Neural progenitor cell (in vitro differentiated cells): ENCODE measurements at regions not wholly inside any gene's neighbourhood (a gene's known extent, or its start where the extent isn't known, plus 50 kb on each side); places are given as distances from the start of the nearest gene placed in this dataset.

Experiments used
- EZH2 ChIP-seq: fragments of 200-600 bp; sonication (generic); IDR thresholded peaks from 2 replicates; pipeline ENCODE4 v1.6.1; 2017; ENCODE audit warnings: antibody characterized with exemption, mild to moderate bottlenecking, moderate library complexity
- EZH2phosphoT487 ChIP-seq: fragments of 200-600 bp; sonication (generic); IDR thresholded peaks from 2 replicates; pipeline ENCODE4 v1.6.1; 2017; ENCODE audit warnings: antibody characterized with exemption
- TF ChIP-seq, protein P1 (sequence below): fragments of 200-600 bp; sonication (generic); IDR thresholded peaks from 2 replicates; pipeline ENCODE4 v1.5.1; 2017; ENCODE audit warnings: antibody characterized with exemption, mild to moderate bottlenecking

DNA sequence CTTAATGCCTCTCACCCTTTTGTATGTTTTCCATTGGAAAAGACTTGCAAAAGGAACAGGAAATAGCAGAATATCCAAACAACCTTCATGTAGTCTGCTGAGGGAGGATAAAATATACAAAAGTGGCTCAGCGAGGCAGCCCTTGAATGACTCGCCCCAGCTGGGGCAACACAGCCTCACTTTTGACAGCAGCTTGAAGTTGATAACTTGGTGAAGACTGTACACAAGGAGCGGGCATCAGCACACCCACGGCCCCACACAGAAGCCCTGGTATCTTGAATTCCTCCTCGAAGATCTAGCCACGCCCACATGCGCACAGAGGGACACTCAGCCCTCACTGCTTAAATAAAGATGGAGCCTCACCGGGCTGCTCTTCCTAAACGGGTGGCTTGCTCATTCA, 161.0 kb downstream of the IRS1 start:
- TF ChIP-seq, protein P1, sequence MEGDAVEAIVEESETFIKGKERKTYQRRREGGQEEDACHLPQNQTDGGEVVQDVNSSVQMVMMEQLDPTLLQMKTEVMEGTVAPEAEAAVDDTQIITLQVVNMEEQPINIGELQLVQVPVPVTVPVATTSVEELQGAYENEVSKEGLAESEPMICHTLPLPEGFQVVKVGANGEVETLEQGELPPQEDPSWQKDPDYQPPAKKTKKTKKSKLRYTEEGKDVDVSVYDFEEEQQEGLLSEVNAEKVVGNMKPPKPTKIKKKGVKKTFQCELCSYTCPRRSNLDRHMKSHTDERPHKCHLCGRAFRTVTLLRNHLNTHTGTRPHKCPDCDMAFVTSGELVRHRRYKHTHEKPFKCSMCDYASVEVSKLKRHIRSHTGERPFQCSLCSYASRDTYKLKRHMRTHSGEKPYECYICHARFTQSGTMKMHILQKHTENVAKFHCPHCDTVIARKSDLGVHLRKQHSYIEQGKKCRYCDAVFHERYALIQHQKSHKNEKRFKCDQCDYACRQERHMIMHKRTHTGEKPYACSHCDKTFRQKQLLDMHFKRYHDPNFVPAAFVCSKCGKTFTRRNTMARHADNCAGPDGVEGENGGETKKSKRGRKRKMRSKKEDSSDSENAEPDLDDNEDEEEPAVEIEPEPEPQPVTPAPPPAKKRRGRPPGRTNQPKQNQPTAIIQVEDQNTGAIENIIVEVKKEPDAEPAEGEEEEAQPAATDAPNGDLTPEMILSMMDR: no peak
- no peak for TF ChIP-seq EZH2
- TF ChIP-seq EZH2phosphoT487: no peak
